22Rv1 (cell line): ENCODE measurements at regions not wholly inside any gene's neighbourhood (a gene's known extent, or its start where the extent isn't known, plus 50 kb on each side); places are given as distances from the start of the nearest gene placed in this dataset.

Experiments
- H3K27ac ChIP-seq: fragments of 450-650 bp; 2 replicates; pipeline ENCODE4 v1.5.1; 2017
- CTCF ChIP-seq: fragments of 450-650 bp; IDR thresholded peaks from 2 replicates; pipeline ENCODE4 v1.5.1; 2017; ENCODE audit warnings: mild to moderate bottlenecking
- ZFX ChIP-seq: fragments of 450-650 bp; IDR thresholded peaks from 2 replicates; pipeline ENCODE4 v1.6.1; 2017; ENCODE audit warnings: antibody characterized with exemption, borderline replicate concordance

GRCh38 chrX:40998123-40998522 lies 87.1 kb upstream of the USP9X start:
- no peak overlapping the region for H3K27ac ChIP-seq
- TF ChIP-seq CTCF (no peak), ZFX (no peak)

- TF ChIP-seq CTCF = no peak
- TF ChIP-seq ZFX = no peak
- H3K27ac ChIP-seq = no peak overlapping the region
Observed at GRCh38 chrX:41001327-41001726, 83.9 kb upstream of the USP9X start.

GRCh38 chrX:41002026-41002425 lies 83.2 kb upstream of the USP9X start:
- H3K27ac ChIP-seq = no peak overlapping the region
- no peak for TF ChIP-seq CTCF
- TF ChIP-seq ZFX = no peak

- no peak overlapping the region for H3K27ac ChIP-seq
- TF ChIP-seq ZFX (no peak), CTCF (no peak)
Observed at GRCh38 chrX:41003506-41004270, 81.6 kb upstream of the USP9X start.

- TF ChIP-seq ZFX (no peak), CTCF (no peak)
Observed at GRCh38 chrX:41005445-41005992, 79.7 kb upstream of the USP9X start.

GRCh38 chrX:41009850-41010846 lies 75.1 kb upstream of the USP9X start:
- TF ChIP-seq ZFX (no peak), CTCF (no peak)
- H3K27ac ChIP-seq = no peak overlapping the region

More at GRCh38 chrX:41005445-41005992, 79.7 kb upstream of the USP9X start:
- H3K27ac ChIP-seq = no peak overlapping the region
